Stimulated activated CD4-positive, alpha-beta T cell treated with anti-CD3 and anti-CD28 coated beads, TNF-alpha, amount 100 ng/mL, for 1 hour (primary cell): ENCODE measurements at regions not wholly inside any gene's neighbourhood (a gene's known extent, or its start where the extent isn't known, plus 50 kb on each side); places are given as distances from the start of the nearest gene placed in this dataset.
"Not testable (repeated sequence)": the region's sequence is repeated elsewhere in the genome, so short reads cannot be mapped to it uniquely, and the experiment has no call there.

Experiments
- DNase-seq, 3 donors: peaks; one replicate each; pipeline ENCODE4 v3.0.0-alpha.2; 2020; ENCODE audit warnings: low read depth in 3 of 3, low spot score in 1 of 3

DNA sequence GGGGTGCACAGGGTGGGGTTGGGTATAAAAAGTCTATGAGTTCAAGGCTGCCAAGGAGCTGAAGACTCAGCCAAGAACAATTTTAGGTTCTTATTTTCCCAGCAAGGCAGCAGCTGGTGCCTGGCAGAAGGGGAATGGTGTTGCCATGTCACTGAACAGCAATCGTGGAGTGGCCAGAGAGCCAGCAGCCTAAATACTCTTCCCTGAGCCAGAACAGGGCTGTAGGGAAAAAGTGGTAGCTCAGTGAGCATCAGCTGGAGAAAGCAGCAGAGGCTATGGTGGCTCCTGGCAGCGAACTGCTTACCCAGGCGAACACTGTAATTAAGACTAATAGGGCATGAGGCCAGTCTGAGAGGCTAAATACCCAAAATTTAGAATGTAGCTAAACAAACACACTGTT lies 334.9 kb downstream of the RMST start:
- no peak for DNase-seq

DNA sequence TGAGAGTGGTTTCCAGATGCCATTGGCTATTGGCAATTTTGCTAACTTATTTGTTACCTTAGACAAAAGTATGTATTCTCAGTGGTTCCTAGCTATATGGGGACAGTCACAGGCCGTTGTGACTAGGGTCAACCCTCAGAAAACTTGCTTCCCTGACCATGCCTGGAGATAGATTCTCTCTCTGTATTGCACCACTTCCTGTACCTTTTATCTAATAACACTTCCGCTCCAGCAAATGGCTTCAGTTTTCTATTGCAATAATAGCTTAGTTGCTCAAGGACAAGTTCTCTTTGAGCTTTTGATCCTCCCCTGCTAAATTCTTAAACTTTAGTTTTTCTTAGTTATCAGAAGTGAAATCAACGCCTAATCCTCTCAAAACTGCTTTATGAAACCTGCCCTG lies 338.0 kb downstream of the RMST start:
- no peak for DNase-seq

DNA sequence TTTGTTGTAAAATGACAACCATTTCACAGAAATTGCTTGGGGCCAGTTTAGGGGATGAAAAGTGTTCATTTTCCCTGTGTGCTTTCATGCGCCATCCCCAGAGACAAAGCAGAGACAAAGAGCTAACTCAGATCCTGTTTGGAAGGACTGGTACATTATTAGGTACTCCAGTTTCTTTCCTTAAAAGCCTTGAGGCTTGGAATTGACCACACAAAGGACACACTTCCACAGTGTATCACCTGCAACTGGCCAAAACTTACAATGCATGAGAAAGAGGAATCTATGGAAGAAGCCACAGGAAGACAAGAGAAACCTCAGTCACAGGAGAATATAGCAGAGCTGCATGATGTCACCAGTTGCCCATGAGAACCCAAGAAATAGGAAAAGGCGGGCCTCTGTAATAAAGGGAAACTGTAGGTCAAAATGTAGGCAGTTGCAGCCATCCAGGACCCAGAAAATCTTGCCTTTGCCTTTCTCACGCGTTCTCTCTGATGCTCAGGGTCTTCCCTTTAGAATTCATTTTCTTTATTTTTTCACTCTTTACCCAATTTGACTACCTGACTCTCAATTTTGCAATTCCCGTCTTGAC lies 339.0 kb downstream of the RMST start:
- DNase-seq, result no peak

DNA sequence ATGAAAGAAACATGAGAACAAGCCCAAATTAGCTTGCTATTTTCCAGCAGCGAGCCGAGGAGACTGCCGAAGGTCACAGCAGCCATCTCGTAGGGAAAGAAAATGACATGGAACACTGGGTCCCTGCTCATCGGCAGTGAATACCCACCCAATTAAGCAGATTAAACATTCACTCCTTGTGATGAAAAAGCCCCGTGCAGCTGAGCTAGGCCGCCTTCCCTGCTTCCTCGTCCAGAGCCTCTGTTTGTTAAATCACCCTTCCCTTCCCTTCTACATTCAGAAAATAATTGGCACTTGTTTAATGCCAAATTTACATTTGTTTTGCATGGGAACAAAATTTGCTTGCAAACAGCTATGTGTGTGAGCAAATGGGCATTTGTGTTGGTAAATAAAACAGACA lies 342.5 kb downstream of the RMST start:
- no peak for DNase-seq

DNA sequence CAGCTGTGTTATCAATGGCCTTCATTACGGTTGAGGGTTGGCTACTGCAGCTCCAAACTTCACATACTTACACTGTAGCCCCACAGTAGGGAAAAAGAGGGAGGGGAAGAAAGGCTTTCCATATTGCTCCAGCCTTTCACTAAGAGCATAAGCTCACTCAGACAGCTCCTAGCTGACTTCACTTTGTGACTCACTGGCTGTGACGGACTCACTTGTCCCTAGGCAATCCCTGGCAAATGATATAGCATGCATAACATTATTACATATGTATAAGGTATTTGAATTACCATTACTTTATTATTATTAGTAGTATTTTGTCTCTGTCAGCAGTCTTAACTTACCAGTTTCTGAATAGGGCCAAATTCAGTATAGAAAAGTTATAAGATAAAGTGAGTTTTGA lies 350.7 kb downstream of the RMST start:
- no peak for DNase-seq

DNA sequence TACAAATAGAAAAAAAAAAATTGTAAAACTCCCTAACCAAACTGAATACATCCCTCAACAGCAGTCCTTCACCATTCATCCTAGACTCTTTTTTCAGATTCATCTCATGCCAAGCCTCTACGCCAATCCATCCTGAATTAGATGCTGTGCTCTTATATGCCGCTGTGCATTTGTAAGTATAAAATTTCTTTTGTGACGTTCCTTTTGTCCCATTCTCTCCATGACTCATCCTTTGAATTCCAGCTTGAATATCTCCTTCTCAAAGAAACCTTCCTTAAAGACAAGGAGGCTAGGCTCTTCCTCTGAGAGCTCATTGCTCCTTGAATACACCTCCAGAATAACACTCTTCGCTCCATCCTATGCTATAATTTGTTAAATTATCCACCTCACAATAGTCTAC lies 359.2 kb downstream of the RMST start:
- no peak for DNase-seq

DNA sequence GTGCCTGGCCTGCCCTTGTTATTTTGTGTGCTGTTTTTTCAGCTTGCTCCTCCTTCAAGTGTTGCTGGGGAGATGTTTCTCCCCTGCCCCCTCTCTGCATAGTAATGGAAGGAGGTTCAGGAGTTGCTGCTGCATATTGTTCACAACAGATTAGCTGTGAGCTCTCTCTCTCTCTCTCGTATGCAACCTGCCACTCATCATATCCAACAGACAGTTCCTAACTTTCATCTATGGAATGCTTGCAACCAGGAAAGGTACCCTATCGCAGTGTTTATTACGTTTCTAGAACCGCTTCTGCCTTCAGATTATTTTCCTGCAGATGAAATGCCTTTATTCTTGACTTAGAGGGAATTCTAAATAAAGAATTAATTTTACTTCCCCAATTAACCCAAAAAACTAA lies 372.9 kb downstream of the RMST start:
- DNase-seq, result no peak

DNA sequence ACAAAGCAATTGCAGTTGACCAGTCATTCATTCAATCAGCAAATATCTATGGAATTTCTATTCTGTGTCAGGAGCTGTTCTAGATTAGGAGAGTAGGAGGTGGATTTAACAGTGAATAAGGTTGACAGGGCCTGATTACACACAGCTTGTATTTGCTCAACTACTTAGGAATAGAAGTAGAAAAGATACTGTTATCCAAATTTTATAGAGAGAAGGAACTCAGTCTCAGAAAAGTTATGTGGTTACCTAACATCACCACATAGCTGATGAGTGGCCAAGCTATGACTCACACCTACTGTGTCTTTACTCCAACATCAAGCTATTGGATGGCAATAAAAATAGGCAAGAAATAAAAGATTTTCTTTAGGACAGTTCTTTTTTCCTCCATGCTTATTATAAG lies 374.8 kb downstream of the RMST start:
- no peak for DNase-seq

DNA sequence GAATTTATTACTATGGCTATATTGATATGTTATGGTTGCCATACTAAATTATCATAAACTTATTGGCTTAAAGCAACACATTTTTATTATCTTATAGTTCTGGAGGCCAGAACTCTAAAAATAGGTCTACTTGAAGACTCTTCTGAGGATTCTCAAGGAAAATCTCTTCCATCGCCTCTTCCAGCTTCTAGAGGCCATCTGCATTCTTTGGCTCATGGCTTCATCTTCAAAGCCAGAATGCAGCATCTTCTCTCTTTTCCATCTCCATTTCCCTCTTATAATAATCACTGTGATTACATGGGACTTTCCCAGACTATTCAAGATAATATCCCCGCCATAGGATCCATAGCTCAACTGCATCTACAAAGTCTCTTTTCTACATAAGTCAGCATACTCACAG lies 385.4 kb downstream of the RMST start:
- no peak for DNase-seq

DNA sequence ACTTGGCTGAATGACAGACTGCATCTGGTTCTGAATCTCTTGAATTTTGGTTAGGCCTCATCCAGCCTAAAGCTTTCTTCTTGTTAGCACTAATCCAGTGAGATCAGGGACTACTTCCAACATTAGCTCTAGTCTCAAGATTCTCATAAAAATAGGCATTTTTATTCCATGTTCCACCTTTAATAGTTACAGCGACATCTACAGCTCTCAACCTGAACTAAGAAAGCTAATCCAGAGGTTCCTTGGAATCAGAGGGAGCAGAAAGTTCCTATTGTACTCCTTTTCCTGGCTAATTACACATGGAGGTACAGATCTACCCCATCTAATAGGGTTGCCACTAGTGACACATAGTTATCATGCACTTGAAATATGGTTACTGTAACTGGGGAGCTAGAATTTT lies 391.9 kb downstream of the RMST start:
- no peak for DNase-seq

DNA sequence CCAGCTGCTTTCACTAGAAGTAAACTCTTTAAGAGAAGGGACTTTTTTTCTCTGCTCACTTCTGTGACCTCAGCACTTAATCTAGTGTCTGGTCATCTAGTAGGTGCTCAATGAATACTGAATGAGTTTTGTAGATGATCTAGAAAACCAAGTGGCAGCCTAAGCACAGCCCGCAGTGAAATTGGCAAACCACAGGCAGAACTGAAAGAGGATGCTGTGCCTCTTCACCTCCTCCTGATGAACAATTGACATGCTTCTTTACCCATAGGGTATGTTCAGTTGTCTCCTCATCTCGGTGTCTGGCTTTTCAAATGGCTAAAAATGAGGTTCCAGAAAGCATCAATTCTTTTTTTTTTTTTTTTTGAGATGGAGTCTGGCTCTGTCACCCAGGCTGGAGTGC lies 399.5 kb downstream of the RMST start:
- no peak for DNase-seq

DNA sequence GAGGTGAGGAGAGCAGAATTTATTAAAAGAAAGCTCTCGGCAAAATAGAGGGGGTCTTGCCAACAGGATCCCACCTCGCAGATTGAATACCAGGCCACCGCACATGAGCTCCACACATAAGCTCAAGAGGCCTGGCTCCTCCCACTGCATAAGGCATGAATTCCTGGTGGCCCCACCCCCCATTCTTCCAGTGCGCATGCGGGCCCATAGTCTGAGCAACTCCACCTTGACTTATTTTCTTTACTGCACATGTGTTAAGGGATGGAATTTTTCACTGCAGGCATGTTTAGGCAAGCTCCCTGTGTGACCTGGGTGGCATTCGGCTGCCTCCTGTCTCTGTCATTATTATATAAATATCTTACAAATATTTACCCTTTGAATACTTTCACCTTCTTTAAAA lies 412.5 kb downstream of the RMST start:
- DNase-seq, result no peak

DNA sequence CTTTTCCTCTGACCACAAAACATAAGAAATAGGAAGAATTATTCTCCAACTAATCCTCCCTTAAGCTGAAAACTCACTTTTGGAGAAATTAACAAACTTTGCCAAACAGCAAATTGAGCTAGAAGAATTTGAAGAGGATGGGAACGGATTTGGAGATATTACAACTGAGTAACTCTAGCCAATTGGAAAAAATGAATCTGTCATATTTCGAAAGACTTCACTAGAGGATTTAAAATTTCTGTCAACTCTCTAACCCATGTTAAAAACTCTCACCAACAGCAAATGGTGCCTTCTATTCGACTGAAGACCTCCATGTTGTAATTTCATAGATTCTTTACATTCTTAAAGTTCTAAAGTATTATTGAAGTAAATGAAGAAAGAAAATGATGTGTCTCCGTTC lies 414.2 kb downstream of the RMST start:
- no peak for DNase-seq

DNA sequence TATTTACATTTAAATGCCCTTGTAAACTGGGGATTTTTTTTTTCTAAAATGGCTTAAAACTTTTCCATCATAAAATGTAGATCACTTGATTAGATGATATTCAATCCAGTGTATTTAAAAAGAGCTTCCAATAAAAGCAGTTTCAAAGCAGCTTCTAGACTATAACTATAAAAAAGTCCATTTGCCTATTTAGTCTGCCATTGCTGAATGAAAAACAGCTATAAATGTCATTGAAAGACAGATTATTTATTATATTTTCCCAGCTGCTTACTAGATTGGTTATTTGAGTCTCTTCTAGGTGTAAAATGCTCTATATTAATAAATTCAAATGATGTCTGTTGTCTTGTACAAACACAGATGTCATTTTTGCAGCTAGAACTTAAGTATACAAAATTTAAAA lies 414.8 kb downstream of the RMST start:
- no peak for DNase-seq

DNA sequence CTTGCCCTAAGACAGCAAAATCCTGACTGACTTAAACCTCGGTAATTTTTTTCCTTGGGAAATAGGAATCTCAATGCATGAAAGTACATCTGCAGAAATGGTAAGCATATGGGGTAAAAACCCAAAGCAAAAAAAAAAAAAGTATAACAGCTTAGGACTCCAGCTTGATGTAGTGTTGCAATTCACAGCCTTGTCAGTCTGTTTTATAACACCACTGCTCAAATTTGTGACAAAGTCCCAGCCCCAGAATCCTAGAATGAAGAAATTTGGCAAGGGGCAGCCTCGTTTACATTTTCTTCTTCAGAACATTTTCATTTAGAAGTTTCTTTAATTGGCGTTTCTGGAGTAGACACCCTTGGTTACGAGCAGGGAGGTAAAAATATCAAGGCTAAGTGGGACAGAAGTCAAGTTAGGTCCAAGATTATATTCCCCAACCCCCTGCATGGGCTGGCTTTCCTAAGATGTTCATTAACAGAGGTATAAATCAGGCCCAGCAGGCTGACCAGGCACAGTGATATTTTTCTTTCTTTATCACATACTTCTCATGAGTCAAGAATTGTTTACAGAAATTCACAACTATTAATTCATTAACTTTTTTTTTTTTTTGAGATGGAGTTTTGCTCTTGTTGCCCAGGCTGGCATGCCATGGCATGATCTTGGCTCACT lies 424.0 kb downstream of the RMST start:
- DNase-seq, result no peak

DNA sequence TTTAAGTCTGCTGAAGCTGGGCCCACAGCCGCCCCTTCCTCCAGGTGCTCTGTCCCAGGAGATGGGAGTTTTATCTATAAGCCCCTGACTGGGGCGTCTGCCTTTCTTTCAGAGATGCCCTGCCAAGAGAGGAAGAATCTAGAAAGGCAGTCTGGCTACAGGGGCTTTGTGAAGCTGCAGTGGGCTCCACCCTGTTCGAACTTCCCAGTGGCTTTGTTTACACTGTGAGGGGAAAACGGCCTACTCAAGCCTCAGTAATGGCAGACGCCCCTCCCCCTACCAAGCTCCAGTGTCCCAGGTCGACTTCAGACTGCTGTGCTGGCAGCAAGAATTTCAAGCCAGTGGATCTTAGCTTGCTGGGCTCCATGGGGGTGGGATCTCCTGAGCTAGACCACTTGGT lies 435.3 kb downstream of the RMST start:
- DNase-seq, result not testable (repeated sequence)

DNA sequence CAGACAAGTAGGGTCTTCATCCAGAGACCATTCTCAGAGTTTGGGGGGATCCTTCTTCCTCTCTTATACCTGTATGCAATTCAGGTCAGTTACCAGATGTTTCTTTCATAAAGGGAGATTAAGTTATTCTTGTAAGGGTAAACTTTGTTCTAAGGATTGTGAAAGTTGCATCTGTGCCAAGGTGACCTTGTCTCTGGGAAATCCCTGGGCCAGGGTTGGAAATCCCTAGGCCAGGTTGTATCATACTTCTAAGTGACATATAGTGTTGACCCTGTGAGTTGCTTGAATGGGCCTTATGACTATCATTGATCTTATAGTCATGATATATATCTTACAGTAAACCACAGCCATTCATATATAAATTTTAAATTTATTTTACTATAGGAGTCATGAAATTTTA lies 436.9 kb downstream of the RMST start:
- DNase-seq, result no peak

DNA sequence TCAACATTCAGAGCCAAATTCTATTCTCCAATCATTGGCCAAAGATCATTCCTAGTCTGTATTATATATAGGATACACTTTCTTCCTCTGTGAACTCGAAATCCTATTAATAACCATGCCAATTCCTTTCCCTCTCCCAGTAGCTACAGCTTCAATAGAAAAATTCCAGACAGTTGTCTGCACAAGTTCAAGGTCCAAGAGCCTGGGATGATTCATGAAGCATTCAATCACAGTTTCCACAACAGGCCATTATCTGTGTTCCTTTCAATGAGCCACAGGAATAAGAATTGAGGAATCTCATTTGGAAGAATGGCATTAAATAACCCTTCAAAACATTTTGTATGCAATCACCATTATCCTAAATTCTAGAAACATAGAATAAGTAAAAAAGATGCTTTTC lies 437.4 kb downstream of the RMST start:
- DNase-seq, result no peak

DNA sequence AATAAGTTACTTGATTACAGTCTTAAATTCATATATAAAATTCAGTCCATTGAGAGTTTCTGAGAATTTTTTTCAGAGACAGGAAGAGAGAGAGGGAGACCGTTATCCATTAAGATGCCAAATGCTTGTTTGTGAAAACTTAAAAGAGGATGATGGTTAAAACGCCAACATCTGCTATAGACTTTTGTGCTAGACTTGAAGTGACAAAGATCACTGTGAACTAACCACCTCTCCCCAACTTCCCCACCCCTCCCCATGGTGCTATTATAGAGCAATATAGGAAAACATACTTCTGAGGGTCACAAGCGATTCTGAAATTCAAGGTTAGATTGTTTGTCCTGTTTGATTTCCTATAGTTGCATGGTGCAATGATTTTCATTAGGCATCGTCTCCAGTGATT lies 440.8 kb downstream of the RMST start:
- no peak for DNase-seq

DNA sequence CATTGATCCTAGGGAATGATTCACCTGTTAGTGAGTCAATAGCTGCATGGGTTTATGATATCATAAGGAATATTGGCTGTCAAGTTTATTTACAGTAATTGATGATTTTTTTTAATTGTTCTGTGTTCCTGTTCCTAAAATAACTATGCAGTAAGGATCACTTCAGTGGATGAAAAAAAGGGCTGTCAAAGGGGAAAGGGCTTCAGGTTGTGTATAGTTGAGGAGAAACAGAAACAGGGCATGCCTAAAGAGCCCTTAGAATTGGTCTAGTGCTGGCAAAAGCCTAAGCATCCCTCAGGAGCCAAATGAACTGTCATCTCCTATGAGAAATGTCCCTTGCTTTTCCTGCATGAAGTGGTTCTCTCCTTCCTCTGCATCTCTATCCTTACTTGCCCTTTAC lies 444.9 kb downstream of the RMST start:
- no peak for DNase-seq

DNA sequence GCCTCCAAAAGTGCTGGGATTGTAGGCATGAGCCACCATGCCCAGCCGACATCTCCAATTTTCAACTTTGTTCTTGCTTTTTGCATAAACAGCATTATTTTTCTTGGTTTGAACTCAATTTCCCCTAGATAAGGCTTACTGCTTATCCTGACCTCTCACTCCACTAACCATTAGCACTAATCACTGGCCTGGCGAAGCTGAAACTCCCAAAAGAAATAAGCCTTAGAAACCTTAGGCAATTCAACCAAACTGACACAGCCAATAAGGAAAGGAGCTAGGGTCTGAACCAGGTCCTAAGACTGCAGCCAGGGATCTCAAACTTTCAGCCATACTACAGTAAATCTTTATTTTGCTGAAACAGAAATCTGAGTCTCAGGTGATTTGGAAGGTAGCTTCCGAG lies 448.0 kb downstream of the RMST start:
- no peak for DNase-seq

DNA sequence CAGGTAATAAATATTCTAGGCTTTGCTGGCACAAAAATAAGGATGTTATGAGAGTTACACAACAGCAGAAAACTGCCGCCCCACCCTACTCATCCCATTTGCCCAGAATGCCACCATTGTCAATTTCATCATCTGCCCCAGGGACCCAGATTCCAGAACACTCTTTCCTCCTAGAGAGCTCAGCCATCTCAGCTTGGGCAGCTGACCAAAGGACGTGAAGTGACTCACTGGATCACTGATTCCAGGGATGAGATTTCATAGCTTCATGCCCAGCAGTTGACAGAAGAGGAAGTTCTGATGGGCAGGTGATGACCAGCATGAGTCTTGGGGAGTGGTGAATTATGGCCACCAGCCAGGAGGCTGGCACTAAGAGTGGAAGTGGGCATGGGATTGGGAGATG lies 450.3 kb downstream of the RMST start:
- no peak for DNase-seq

DNA sequence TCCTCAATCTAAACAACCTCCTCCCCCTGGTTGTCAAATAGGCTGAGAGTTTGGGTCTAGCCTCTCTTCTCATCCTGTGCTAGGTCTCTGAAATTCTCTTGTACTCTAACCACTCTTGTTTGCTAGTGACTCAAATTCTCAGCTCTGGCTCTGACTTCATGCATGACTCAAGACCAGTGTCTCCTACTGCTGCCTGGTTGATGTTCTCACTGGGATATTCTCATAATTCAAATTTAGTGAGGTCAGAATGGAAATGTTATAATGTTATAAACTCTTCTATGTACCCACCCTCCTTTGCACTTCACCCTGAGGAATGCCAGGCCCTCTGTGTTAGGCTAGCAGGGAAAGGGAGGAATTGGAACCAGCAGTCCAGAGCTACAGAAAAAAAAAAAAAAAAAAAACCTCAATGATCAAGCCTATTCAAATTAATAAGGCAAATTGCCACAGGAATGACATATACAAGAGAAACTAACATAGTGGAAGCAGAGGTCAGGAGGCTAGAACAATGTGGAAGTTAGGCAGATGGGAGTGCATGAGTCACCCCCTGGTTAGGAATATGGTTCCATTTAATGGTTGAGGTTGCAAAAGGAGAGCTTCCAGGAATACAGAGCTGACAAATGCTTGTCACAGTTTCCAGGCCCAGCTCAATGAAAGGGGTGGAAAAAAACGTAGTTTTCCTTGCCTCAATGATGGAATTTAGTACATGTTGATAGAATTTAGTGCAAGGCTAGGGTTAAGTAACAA lies 459.5 kb downstream of the RMST start:
- DNase-seq, result no peak
